HG02870 (cell line): ENCODE measurements at regions not wholly inside any gene's neighbourhood (a gene's known extent, or its start where the extent isn't known, plus 50 kb on each side); places are given as distances from the start of the nearest gene placed in this dataset.

Source experiments
- ATAC-seq: cut with Tn5 transposase; IDR thresholded peaks from one replicate; pipeline ENCODE4 v1.9.1; 2021; ENCODE audit warnings: mild to moderate bottlenecking, moderate library complexity; ENCODE audit not compliant: unreplicated experiment

DNA sequence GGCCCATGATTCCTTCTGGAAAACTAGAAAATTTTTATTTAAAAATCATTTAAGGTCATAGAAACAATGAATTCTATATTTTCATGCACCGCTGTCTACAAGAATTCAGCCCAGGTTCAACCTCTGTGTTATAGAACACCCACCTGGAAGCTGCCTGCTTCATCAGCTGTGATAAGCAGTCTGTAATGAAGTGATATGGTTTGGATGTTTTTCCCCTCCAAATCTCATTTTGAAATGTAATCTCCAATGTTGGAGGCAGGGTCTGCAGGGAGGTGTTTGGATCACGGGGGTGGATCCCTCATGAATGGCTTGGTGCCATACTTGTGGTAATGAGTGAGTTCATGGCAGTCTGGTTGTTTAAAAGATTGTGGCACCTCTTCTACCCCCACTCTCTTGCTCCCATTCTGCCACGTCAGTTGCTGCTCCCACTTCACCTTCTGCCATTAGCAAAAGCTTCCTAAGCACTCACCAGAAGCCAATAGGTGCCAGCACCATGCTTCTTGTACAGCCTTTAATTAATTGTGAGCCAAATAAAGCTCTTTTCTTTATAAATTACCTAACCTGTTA lies 55.6 kb downstream of the MRPL32 start:
- ATAC-seq = no peak

DNA sequence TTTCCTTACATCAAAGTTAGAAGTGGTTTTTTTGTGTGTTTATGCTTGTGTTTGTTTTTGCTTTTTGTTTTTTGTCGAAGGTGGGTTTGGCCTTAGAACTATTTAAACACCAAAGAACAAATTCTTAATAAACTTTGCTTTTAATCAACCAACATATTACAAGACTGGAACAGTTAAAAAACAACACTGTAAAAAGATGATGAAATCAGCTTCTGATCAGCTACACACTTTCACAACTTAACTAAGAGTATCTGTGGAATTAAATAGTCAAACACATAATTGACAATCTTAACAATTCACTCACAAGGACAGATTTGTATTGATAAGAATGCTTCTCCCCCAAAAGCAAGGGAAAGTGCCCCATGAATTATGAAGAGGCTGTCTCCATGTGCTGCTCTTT lies 58.8 kb downstream of the MRPL32 start:
- ATAC-seq = no peak

DNA sequence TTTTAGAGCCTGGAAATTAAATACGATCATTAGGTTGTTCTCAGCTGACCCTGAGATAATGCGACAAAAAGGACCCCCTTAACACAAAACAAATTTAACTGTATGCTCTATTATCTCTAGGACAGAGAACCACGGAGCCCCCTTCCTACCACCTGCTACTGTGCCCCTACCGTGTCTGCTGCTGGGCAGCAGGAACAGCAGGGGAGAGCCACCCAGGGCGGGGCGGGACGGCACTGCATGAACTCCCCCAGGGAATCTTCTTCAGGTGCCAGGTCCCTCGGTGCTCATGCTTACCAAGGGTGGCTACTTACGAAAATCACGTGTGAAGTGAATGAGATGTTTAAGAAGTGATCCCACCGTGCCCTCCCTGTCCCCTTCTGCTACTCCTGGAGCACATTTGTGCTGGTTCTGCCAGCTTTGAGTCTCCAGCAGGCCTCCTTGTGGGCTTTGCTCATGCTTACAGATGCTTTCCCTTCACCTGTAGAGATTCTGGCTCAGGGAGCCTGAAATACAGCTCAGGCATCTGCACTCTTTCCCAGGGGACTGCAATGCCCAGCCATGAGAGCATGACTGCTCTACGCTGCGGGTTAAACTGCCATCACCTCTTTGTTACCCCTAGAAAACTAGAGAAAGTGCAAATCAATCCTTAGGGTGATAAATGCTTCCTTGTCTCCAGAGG lies 59.9 kb downstream of the MRPL32 start:
- ATAC-seq = no peak

DNA sequence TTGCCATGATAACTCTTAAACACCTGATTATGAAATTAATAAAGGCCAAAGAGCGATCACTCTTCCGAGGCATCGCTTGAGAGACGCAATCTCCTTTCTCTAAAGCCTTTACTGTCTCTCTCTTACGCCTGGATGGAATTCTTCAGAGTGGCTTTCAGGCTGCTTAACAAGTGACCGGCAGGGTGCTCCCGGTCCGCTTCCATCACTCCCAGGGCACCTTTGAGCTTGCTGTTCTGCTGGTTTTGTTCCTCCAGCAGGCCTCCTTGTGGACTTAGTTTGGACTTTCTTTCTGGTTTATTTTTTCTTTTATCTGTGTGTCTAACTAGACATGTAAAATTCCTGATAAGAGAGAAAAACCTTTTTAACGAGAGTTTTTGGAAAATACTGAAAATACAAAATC lies 60.9 kb downstream of the MRPL32 start:
- no peak for ATAC-seq

DNA sequence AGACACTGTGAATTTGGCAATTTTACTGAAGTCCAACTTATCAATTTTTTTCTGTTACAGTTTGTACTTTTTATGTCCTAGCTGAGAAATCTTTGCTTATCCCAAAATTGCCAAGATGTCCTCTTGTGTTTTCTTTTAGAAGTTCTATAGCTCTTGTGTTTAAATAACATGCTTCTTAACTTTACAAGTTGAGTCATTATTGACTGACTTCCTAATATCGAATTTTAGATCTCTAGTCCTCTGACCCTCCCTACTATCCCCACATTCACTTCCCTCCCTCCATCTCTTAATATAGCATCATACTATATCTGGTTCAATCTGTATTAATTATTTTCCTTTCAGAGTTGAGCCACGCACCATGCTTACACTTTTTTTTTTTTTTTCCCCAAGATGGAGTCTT lies 61.9 kb downstream of the MRPL32 start:
- ATAC-seq = no peak

DNA sequence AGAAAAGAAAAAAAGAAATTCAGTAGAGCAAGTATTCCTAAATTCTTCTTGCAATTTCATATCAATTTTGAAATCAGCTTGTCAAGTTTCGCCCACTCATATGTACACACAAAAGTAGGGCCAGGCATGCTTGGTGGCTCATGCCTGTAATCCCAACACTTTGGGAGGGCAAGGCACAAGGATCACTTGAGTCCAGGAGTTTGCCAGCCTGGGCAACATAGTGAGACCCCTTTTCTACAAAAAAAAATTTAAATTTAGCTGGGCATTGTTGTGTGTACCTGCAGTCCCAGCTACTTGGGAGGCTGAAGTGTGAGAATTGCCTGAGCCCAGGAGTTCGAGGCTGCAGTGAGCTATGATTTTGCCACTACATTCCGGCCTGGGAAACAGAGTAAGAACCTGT lies 65.4 kb downstream of the MRPL32 start:
- ATAC-seq = no peak

DNA sequence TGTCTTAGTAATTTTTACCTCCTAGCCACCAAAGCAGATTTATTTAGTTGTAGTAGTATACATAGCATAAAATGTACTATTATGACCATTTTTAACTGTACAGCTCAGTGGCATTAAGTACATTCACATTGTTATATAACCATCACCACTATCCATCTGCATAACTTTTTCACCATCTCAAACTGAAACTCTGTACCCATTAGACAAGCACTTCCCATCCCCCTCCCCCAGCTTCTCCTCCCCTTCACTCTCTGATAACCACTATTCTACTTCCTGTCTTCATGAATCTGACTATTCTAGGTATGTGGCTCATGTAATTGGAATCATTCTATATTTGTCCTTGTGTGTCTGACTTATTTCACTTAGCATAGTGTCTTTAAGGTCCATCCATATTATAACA lies 71.9 kb downstream of the MRPL32 start:
- ATAC-seq = no peak

DNA sequence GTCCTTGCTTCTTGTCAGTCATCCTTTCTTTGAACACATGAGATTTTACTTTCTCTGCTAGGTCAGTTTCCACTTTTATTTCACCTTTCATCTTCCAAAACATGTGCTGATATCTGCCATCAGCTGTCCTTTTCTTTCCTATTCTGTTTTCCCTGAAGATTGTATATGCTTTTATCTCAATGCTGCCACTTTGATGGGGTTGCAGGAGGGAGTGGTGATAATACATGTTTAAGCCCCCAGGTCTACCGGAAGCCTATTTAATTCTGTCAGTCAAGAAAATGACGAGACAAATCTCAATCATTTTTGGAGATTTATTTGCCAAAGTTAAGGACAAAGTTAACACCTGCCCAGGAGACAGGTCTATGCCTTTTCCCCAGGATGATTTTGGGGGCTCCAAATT lies 73.8 kb downstream of the MRPL32 start:
- no peak for ATAC-seq

DNA sequence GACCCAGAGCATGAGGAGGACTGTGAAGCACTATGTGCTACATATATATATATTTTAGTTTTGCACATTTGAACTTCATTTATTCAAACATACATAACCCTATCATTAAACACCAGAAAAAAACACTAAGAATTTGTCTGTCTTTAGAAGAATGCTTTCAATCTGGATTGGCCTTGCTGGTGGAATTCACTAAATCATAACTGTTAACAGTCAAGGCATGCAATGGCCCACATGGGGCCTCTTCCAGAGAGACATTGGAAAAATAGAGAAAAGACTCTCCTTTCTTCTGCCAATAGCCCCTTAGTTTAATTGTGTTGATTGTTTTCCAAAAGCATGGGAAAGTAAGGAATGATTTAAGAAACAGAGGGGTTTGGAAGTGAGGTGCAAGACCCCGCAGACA lies 77.9 kb downstream of the MRPL32 start:
- ATAC-seq = no peak

DNA sequence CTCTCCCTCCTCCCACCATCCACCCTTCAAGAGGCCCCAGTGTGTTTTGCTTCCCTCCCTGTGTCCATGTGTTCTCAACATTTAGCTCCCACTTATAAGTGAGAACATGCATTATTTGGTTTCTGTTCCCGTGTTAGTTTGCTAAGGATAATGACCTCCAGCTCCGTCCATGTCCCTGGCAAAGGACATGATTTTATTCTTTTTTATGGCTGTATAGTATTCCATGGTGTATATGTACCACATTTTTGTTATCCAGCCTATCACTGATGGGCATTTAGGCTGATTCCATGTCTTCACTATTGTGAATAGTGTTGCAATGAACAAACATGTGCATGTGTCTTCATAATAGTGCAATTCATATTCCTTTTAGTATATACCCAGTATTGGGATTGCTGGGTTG lies 79.7 kb downstream of the MRPL32 start:
- no peak for ATAC-seq

DNA sequence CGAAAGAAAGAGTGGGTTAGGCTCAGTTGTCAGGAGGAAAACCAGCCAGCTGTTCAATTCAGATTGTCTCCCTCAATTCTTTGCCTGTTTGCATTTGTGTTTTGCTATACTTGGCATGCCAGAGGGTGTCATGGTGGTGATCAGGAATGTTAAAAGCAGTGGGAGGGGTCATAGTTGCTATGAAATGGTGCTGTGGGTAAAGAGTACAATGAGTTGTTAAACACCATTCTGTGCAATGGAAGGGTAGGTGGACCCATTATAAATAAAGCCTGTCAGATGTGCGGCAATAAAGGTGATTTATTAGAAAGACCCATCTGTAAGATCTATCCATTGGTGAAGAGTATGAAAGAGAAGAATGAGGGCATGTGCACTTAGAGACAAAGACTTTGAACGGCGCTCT lies 82.2 kb downstream of the MRPL32 start:
- no peak for ATAC-seq

DNA sequence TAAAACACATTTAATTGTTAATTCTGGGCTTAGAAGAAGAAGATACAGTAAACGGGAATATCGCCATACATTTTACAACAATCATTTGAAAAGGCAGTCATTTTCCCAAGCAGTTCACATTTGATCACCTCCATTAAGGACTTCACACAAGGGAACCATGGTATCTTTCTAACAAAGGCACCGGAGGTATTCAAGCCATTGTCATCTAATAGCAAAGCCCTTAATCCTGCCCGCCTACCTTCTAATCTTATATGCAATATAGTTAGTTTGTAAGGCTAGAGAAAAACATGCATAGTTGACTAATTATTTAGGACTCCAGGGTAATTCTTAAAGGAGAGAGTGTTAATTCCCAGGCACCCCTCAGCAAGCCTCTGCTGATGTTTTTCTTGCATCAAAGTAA lies 83.1 kb downstream of the MRPL32 start:
- no peak for ATAC-seq

DNA sequence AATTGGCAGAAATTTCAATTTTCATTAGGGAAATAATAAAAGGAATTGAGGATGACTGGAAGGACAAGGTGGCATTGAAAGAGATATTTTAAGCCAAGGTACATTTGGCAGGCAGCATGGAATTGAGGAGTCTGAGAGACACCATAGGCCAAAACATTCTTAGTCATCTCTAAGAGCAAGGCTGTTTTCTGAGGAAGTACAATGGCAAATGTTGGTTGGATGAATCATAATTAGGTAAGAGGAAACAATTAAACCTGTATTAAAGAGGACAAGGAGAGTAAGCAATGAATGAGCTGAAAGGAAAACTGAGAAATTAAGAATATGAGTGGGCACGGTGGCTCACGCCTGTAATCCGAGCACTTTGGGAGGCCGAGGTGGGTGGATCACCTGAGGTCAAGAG lies 86.3 kb downstream of the MRPL32 start:
- ATAC-seq = no peak

DNA sequence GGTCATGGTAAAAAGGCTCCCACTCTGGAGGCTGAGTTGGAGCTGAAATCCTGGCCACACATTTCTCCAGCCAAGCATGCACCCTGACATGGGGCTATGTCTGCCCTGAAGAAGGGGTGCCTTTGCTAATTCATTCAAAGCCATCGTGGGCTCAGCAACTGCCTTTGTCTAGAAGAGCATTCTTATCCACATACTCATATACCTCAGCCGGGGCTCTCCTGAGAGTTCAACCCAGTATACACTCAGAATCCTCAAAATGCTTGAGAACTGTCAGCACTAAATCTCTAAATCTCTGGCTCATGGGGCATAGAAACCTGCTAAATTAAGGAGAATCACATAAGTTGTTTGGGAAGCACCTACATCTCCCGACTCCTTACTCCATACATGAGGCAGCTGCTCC lies 89.3 kb downstream of the MRPL32 start:
- no peak for ATAC-seq

DNA sequence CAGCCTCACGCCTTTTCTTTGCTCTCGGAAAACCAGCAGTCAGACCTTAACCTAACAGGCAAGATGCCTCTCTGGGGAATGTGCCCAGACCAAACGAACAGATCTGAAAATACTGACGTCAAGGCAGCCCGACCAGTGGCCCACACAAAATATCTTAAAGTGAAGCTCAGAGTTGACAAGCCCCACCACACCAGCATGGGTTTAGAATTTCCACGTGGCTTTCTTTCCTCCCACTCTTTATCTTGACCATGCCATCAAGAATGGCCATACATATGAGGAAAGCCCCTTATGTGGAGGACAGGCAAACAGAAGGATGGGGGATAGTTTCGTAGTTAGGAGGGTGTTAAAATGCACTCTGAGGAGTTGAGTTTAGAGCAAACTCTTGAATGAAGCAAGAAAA lies 89.8 kb downstream of the MRPL32 start:
- no peak for ATAC-seq

DNA sequence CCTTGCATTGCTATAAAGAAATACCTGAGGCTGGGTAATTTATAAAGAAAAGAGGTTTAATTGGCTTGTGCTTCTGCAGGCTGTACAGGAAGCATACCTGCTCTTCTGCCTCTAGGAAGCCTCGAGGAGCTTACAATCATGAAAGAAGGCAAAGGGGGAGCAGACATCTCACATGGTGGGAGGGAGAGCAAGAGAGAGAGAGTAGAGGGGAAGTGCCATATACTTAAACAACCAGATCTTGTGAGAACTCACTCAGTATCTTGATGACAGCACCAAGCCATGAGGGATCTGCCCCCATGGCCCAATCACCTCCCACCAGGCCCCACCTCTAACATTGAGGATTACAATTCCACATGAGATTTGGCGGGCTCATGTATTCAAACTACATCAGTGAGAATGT lies 79.1 kb upstream of the HECW1 start:
- ATAC-seq = no peak

DNA sequence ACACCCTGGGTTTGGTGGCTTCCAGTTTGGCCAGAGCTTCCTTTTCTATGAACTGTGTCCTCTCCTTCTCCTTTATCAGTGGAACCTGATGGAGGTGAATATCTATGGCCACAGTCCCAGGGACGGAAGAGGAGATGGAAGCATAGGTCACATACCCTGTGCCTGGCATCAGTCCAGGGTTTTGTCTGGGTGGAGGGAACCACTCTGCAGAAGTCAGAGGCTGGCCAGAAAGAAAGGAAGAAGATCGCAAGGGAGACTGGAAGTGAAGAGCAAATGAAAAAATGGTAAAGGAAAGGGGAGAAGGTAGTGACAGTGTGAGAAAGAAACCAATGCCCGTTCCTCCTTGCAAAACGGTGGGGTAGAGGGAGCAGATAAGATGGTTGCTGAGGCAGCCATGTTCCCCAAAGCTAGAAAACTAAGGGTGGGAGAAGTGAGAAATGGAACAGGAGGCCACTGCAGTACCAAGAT lies 77.9 kb upstream of the HECW1 start:
- no peak for ATAC-seq

DNA sequence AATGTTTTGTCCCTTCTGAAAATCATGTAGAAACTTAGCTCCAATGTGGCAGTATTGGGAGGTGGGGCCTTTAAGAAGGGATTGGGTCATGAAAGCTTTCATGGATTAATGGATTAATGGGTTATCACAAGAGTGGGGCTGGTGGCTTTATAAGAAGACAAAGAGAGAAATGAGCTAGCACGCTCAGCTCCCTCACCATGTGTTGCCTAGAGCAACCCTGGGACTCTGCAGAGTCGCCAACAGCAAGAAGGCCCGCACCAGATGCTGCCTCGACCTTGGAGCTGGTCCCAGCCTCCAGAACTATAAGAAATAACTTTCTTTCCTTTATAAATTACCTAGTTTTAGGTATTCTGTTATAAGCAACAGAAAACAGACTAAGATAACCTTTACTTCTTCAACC lies 74.9 kb upstream of the HECW1 start:
- no peak for ATAC-seq

DNA sequence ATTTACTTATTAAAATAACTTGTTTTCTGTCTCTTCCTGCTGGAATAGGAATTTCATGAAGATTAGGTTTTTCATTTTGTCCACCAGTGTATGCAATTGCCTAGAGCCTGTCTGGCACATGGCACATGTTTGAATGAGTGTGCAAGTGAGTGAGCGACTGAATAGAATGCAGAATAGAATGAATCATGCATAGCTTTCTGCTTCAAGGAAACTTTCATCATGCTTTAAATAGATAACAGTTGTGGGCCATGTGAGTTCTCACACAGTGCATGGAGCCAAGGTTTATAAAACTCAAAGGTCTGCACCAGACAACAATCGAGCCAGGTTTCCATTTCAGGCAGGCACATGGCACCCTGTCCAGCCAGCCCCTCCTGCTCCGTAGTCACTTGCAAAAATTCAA lies 74.2 kb upstream of the HECW1 start:
- no peak for ATAC-seq

DNA sequence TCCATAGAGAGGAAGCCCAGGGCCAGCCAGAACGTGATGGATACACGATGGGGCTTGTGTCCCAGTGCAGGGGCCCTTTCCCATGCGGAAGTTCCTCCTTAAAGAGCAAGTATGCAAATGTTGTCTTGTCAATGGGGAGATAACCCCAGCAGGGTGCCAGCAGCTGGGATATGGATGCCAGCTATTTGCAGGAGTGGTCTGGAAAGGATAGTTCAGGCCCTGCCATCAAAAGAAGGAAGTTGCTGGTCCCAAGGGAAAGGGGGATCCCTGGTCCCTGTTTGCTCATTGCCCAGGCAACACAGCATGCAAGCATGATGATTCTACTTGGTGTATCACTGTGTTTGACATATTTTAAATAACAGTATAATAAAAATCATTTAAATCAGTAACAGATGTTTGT lies 73.1 kb upstream of the HECW1 start:
- ATAC-seq = no peak

DNA sequence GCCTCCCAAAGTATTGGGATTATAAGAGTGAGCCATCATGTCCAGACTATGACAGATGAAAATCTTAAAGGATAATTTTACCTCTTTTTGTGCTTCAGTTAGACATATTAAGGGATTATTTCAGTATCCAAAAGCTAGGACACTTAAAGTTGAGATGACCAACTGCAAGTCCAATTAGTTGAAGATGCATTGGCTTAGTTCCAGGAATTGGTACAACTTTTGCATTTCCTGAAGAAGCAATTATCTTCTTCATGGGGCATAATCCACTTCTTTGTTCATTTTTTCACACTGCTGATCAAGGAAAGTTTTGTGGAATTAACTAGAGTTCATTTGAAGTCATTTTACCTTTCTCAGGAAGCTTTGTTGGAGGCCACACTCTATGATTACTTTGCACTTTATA lies 72.0 kb upstream of the HECW1 start:
- ATAC-seq = no peak

DNA sequence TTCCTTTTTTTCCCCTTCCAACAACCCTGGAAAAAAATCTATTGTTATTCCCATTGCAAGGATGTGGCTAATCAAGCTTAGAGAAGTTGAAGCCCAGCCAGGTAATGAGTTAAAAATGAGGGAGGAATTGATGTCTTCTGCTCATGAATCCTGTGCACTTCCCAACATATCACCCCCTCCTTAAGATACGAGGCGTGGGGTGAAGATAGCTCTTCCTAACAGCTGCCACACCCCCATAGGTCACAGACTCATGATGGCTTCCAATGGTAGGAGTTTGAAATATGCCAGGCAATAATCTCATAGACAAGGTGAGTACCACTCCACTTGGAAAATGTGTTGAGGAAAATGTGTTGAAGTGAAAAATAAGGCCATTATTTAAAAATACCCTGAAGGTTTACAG lies 71.3 kb upstream of the HECW1 start:
- no peak for ATAC-seq

DNA sequence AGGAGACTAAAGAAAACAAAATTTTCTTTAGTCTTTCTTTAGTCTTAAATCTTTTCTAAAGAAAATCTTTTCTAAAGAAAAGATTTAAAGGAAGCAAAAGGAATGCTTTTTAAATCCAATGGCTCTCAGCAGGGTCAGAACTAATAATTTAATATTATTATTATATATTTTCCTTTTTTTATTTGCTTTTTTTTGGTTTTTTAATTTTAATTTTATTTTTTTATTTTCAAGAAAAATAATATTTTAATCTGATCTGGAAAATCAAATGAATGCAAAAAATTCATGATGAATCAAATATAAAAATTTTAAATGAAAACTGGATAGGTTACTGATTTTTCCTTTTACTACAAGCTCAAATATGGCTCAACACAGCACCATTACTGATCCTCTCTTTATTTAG lies 70.7 kb upstream of the HECW1 start:
- no peak for ATAC-seq
